Neuron (in vitro differentiated cells): ENCODE measurements at regions not wholly inside any gene's neighbourhood (a gene's known extent, or its start where the extent isn't known, plus 50 kb on each side); places are given as distances from the start of the nearest gene placed in this dataset.
A peak's percentile ranks its signal among the peaks of the same experiment; 100 is the strongest.

Experiments
- H2AFZ ChIP-seq: one replicate; pipeline ENCODE4 v1.6.1; 2013; ENCODE audit warnings: low read depth, mild to moderate bottlenecking, inconsistent platforms, low read length, moderate library complexity
- H3K27me3 ChIP-seq: one replicate; pipeline ENCODE4 v1.6.1; 2013; ENCODE audit warnings: low read length; ENCODE audit not compliant: insufficient read depth
- H3K36me3 ChIP-seq: one replicate; pipeline ENCODE4 v1.6.1; 2013; ENCODE audit warnings: low read length; ENCODE audit not compliant: insufficient read depth
- H3K4me1 ChIP-seq: one replicate; pipeline ENCODE4 v1.6.1; 2013; ENCODE audit warnings: low read length; ENCODE audit not compliant: insufficient read depth
- H3K4me3 ChIP-seq: 2 replicates; pipeline ENCODE4 v1.5.1; 2013; ENCODE audit warnings: mild to moderate bottlenecking, low read length, moderate library complexity
- H3K9me3 ChIP-seq: one replicate; pipeline ENCODE4 v1.6.1; 2013; ENCODE audit warnings: low read length

DNA sequence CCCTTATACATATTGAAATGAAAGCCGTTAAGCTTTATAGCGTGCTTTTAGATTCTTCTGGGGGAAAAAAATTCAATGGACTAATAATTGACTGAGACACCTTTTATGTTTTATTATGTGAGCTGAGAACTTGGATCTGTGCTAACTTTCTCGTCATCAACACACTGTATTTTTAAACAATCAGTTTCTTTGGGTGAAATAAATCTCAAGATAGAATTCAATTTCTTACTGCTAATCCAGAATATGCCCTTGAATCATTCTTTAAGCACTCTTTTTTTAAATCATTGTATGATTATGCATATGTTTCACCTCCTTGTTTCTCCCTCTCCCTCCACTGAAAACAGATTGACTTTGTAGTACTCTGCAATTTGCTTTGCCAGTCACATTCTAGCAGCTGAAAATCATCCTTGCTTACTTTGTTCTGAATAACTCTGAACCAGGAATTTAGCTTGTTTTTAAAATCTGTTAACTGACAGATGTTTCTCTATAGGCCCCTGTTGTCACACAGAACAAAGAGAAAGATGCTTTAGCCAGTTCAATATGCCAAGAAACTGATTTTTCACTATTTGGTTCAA is 81.5 kb downstream of the SLIT2 start:
- peaks cover 2% of the 10 kb centered on the region for H3K9me3 ChIP-seq
- H3K4me1 ChIP-seq = peaks cover 19% of the 10 kb centered on the region
- no peaks in the 10 kb centered on the region for H3K27me3 ChIP-seq
- H2AFZ ChIP-seq = no peak overlapping the region
- no peaks in the 10 kb centered on the region for H3K36me3 ChIP-seq
- no peak overlapping the region for H3K4me3 ChIP-seq

DNA sequence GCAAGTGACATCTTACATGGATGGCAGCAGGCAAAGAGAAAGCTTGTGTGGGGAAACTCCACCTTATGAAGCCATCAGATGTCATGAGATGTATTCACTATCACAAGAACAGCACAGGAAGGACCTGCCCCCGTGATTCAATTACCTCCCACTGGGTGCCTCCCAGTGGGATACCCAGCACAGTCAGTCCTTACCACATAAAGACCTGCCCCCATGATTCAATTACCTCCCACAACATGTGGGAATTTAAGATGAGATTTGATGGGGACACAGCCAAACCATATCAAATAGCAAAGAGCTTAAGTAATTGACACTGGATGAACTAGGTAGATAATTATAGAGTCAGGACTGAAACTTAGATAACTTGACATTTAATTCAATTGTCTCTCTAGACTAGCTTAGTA is 85.6 kb downstream of the SLIT2 start:
- Histone ChIP-seq H3K4me3 (no peak overlapping the region), H3K36me3 (no peaks in the 10 kb centered on the region), H2AFZ (no peak overlapping the region), H3K9me3 (peaks cover 2% of the 10 kb centered on the region), H3K4me1 (peaks cover 25% of the 10 kb centered on the region), H3K27me3 (no peaks in the 10 kb centered on the region)

DNA sequence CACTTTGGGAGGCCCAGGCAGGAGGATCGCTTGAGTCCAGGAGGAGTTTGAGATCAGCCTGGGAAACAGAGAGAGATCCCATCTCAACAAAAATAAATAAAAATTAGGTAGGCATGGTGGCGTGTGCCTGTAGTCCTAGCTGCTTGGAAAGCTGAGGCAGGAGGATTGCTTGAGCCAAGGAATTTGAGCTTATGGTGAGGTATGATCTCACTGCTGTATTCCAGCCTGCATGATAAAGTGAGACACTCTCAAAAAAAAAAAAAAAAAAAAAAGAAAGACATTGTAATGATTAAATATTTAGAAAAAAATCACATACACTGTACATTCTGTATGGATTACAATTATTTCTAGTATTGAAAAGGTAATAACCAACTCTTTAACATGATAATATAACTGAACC is 87.1 kb downstream of the SLIT2 start:
- peaks cover 9% of the 10 kb centered on the region for H3K4me1 ChIP-seq
- H3K27me3 ChIP-seq = no peaks in the 10 kb centered on the region
- H3K36me3 ChIP-seq = no peaks in the 10 kb centered on the region
- no peak overlapping the region for H2AFZ ChIP-seq
- no peak overlapping the region for H3K4me3 ChIP-seq
- H3K9me3 ChIP-seq = peaks cover 2% of the 10 kb centered on the region

DNA sequence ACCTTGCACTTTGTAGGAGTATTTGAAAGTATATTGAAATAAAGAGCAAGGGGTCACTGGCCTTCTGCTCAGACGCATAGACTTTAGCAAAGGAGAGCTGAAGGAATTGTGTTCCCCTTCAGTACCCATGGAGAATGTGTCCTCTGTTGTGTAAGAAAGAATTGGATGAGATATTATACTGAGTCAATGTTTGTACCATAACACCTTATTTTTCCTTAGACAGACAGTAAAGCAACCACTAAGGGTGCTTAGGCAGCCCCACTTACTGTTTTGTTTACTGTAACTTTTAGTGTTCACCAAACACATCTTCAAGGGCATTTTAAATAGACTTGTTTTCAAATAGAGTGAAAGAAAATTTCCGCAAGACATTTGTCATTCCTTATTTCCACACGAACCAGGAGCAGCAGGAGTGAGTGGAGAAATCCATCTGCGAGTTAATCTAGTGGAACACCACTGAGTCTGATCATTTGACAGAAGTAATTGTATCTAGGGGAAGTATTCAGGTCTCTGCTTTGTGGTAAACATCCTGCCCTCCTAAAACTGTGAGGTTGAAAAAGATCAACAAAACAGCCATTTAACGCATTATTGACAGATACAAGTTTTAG is 89.5 kb downstream of the SLIT2 start:
- H3K4me1 ChIP-seq = peaks cover 7% of the 10 kb centered on the region
- peaks cover 2% of the 10 kb centered on the region for H3K9me3 ChIP-seq

DNA sequence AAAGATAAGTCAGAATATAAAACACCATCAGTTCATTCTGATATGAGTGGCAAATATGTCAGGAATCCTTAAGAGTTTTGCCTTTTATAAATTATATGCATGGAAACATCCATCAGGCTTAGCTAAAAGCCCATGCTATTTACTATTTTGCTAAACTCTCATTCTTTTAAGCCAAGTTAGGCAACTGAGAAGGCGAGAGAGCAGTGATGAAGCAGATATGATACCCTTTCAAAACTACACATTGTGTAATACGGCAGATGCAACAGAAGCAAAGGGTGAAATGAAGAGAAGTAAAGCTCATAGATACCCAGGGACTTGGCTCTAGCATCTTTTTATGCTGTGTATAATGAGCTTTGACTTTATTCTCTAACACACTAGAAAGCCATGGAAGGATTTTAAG is 95.8 kb downstream of the SLIT2 start:
- Histone ChIP-seq H3K4me1 (peaks cover 3% of the 10 kb centered on the region), H3K9me3 (no peaks in the 10 kb centered on the region)

More for the DNA sequence above, 89.5 kb downstream of the SLIT2 start:
- no peak overlapping the region for H2AFZ ChIP-seq
- no peaks in the 10 kb centered on the region for H3K27me3 ChIP-seq
- H3K4me3 ChIP-seq = no peak overlapping the region
- H3K36me3 ChIP-seq = no peaks in the 10 kb centered on the region

DNA sequence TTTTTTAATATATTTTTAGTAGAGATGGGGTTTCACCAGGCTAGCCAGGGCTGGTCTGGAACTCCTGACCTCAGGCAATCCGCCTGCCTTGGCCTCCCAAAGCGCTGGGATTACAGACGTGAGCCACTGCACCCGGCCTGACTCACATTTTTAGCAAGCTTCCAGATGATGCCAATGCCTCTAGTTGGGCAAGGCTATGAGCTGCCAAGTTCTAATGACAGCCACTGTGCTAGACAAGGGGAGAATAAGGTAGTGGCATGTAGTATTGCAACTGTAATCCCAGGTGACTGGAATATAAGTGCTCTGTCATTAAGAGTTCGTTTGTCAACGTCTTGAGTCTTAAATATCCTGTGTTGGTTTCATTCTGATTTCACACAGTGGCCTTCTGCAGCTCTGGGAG is 96.7 kb downstream of the SLIT2 start:
- no peaks in the 10 kb centered on the region for H3K36me3 ChIP-seq
- peaks cover 8% of the 10 kb centered on the region for H3K4me1 ChIP-seq
- no peak overlapping the region for H2AFZ ChIP-seq
- no peaks in the 10 kb centered on the region for H3K27me3 ChIP-seq
- H3K4me3 ChIP-seq = no peak overlapping the region
- H3K9me3 ChIP-seq = no peaks in the 10 kb centered on the region

More for the DNA sequence above, 95.8 kb downstream of the SLIT2 start:
- no peaks in the 10 kb centered on the region for H3K27me3 ChIP-seq
- no peak overlapping the region for H3K4me3 ChIP-seq
- H2AFZ ChIP-seq = no peak overlapping the region
- no peaks in the 10 kb centered on the region for H3K36me3 ChIP-seq

DNA sequence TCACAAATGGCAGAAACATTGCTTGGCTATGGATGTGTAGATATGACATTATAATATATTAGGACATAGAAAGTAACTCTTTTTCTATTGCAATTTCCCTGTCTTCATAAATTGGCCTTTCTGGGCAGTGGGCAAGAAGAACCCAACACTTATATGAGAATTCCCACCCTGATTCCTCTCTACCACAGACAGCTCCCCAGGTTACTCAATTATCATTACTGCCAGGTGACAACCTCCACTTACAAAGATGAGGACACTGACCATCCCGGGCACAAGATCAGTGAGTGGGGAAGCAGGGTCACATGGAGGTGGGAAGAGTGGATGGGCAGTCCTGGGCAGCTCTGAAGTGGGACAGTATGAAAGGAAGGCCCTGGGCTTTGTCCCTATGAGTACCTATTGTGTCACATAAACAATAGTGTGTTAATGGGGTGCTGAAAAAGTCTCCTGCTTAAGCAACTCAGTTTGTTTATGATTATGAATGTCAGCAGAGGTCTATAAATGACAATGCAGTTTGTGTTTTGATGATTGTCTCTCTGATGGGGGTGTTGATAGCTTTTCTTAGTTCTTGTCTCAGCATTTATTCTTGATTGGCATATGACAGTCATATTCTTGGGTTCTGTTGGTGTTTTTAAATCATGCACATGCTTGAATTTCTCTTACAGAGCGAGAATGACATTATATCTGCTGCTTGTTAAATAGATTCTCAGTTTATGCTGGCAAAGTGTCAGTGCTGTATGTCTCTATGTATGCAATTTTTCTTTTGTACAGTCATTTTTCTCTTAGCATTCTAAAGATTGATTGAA is 99.9 kb downstream of the SLIT2 start:
- Histone ChIP-seq H3K4me3 (no peak overlapping the region), H3K4me1 (peaks cover 40% of the 10 kb centered on the region), H3K9me3 (no peaks in the 10 kb centered on the region), H3K27me3 (no peaks in the 10 kb centered on the region), H3K36me3 (no peaks in the 10 kb centered on the region), H2AFZ (no peak overlapping the region)

DNA sequence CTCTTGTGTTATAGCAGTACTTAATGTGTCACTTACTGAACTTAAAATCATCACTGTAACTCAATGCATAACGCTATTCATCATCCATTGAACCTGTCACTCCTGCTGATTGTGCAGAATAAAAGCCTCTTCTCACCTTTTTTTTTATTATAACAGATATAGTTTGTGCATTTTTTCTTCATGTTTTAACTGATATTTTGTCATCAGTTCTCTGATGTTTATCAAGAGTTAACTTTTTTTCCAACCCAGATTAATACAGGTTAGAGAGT is 100.4 kb downstream of the SLIT2 start:
- H2AFZ ChIP-seq = no peak overlapping the region
- H3K36me3 ChIP-seq = no peaks in the 10 kb centered on the region
- peaks cover 45% of the 10 kb centered on the region for H3K4me1 ChIP-seq
- H3K9me3 ChIP-seq = no peaks in the 10 kb centered on the region
- no peak overlapping the region for H3K4me3 ChIP-seq
- no peaks in the 10 kb centered on the region for H3K27me3 ChIP-seq

DNA sequence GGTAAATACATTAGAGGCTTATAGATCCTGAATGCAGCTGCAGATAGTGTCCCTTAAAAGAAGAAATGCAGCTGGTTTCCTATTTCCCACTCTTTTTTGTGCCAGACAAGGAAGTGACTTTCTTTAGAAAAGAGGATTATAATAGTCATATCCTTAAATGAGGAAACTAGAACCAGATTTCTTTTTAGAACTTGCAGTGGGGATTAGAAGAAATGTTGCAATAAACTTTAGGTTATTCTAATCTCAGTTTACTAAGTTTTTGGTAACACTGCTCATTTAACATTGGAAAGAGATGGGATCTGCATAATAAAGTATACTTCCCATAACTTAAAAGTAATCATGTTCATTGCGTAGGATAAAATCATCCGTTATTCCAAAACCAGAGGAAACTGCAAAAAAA is 101.9 kb downstream of the SLIT2 start:
- Histone ChIP-seq H3K4me1 (peaks cover 49% of the 10 kb centered on the region), H3K36me3 (no peaks in the 10 kb centered on the region), H2AFZ (no peak overlapping the region), H3K9me3 (no peaks in the 10 kb centered on the region), H3K27me3 (no peaks in the 10 kb centered on the region), H3K4me3 (no peak overlapping the region)

DNA sequence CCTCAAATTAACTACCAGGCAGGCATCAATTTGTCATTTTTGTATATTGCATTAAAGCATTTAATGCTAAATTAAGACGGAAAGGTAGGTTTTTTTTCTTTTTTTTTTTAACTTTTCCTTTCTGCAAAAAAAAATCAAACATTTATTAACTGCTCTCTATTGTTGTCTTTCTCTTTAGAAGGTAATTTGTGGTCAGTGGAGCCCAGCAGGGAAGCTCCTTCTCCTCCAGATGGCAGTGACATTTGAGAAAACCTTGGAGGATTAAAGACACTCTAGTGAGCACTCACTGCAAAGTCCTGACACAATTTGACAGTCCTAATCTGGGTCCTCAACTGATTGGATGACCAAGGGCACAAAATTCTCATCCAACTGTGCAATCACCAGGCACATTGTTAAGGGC is 102.4 kb downstream of the SLIT2 start:
- Histone ChIP-seq H3K27me3 (no peaks in the 10 kb centered on the region), H3K36me3 (no peaks in the 10 kb centered on the region), H3K4me3 (no peak overlapping the region), H3K9me3 (no peaks in the 10 kb centered on the region), H2AFZ (no peak overlapping the region), H3K4me1 (peaks cover 49% of the 10 kb centered on the region)

DNA sequence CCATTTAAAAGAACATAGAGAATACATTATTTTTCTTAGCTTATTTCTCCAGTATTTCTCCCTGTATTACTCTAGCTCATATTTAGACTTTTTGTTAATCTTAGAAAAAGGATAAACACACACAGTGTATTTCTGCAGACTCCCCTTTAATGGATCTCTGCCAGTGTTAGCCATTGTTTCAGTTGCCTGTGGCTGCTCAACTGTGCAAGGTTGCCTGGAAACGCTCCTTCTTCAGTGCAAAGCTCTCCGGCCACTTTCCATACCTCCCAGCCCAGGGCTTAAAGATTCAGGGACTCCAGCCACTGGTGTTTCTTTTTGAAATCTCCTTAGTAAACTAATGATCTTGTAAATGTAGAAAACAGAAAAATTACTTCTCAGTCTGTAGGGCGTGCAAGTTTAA is 104.9 kb downstream of the SLIT2 start:
- Histone ChIP-seq H3K4me1 (peaks cover 49% of the 10 kb centered on the region), H3K27me3 (no peaks in the 10 kb centered on the region), H3K4me3 (peak overlapping the region; percentile 11), H3K9me3 (no peaks in the 10 kb centered on the region), H3K36me3 (no peaks in the 10 kb centered on the region), H2AFZ (peak overlapping the region; percentile 34)

DNA sequence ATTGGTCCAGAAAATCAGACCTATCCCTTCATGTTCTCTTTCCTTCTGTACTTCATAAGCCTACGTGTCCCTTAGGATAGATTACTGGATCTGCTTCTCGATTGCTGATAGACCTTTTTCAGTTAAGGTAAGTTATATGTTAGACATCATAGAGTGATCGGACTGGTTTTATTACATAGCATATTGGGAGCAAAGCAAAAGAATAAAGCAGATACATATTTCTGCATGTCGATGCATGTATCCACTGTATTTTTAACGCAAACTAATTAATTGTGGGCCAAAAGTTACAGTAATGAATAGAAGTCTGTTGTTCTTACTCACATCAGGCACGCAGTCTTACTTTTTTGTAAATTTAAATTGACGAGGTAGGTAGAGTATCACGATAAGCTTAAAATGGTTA is 106.4 kb downstream of the SLIT2 start:
- Histone ChIP-seq H3K4me3 (no peak overlapping the region), H3K27me3 (no peaks in the 10 kb centered on the region), H3K4me1 (peaks cover 46% of the 10 kb centered on the region), H2AFZ (no peak overlapping the region), H3K9me3 (no peaks in the 10 kb centered on the region), H3K36me3 (no peaks in the 10 kb centered on the region)

DNA sequence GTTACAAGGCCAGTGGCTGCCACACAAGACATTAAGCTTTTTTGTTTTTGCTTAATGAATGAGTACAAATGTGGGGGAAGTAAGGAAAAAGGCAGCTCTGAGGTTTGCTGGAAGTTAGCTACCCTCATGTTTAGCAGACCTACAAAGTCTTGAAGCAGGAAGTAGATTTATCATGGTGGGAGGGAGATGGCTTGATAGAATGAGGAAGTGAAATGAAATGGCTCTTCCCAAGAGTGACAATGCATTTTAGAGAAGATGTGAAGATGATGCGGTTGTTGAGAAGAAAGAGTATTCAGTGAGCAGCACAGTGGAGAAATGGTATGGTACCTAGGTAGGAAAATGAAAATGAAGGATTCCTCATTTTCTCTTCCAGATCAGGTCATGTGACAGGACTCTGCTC is 108.0 kb downstream of the SLIT2 start:
- Histone ChIP-seq H3K4me1 (peaks cover 45% of the 10 kb centered on the region), H2AFZ (no peak overlapping the region), H3K9me3 (no peaks in the 10 kb centered on the region), H3K36me3 (no peaks in the 10 kb centered on the region), H3K27me3 (no peaks in the 10 kb centered on the region), H3K4me3 (no peak overlapping the region)
